ENCODE measurements at regions not wholly inside any gene's neighbourhood (a gene's known extent, or its start where the extent isn't known, plus 50 kb on each side); places are given as distances from the start of the nearest gene placed in this dataset.

GRCh38 chr20:40255365-40255764, 433.7 kb downstream of the MAFB start:
- no peaks in the 10 kb centered on the region for H3K36me3 ChIP-seq (ENCODE audit: control insufficient read depth, low read length)
- no peak overlapping the region for H3K27ac ChIP-seq (ENCODE audit: low read depth, low read length)
- H3K27me3 ChIP-seq (ENCODE audit: control insufficient read depth, low read length), result no peaks in the 10 kb centered on the region
- H3K79me2 ChIP-seq (ENCODE audit: control insufficient read depth, low read length), result no peaks in the 10 kb centered on the region
- H4K20me1 ChIP-seq (ENCODE audit: control insufficient read depth, insufficient read depth, low read depth, low read length), result no peaks in the 10 kb centered on the region
- H3F3A ChIP-seq (ENCODE audit: control insufficient read depth, insufficient read depth), result no peaks in the 10 kb centered on the region
- no peak for TF ChIP-seq CTCF (IDR thresholded peaks at IDR 0.05; ENCODE audit: low read depth, low read length, poor library complexity, severe bottlenecking)
- TF ChIP-seq EZH2phosphoT487 (IDR thresholded peaks at IDR 0.05; ENCODE audit: borderline replicate concordance, low read length), result no peak
- no peaks in the 10 kb centered on the region for H3K9me3 ChIP-seq (ENCODE audit: control insufficient read depth, insufficient read depth, low read length)
- H3K9me2 ChIP-seq (replicated peaks; ENCODE audit: control insufficient read depth, low read length), result no peaks in the 10 kb centered on the region
- H3K4me2 ChIP-seq (ENCODE audit: low read length), result no peak overlapping the region
- H3K4me3 ChIP-seq (ENCODE audit: low read length), result no peak overlapping the region
- no peaks in the 10 kb centered on the region for H3K4me1 ChIP-seq (ENCODE audit: control insufficient read depth, low read length)

- no peaks in the 10 kb centered on the region for H3K9me2 ChIP-seq (replicated peaks; ENCODE audit: control insufficient read depth, low read length)
- H3K27ac ChIP-seq (ENCODE audit: low read depth, low read length), result no peak overlapping the region
Measured at GRCh38 chr20:40254023-40254772, 434.8 kb downstream of the MAFB start.

GRCh38 chr20:40251284-40251932, 437.6 kb downstream of the MAFB start:
- H4K20me1 ChIP-seq (ENCODE audit: control insufficient read depth, insufficient read depth, low read depth, low read length), result no peaks in the 10 kb centered on the region
- H3K27ac ChIP-seq (ENCODE audit: low read depth, low read length), result no peak overlapping the region
- H3K79me2 ChIP-seq (ENCODE audit: control insufficient read depth, low read length), result no peaks in the 10 kb centered on the region
- H3K36me3 ChIP-seq (ENCODE audit: control insufficient read depth, low read length), result no peaks in the 10 kb centered on the region
- no peaks in the 10 kb centered on the region for H3F3A ChIP-seq (ENCODE audit: control insufficient read depth, insufficient read depth)
- TF ChIP-seq EZH2phosphoT487 (IDR thresholded peaks at IDR 0.05; ENCODE audit: borderline replicate concordance, low read length) (no peak), CTCF (IDR thresholded peaks at IDR 0.05; ENCODE audit: low read depth, low read length, poor library complexity, severe bottlenecking) (peak; percentile 72)
- H3K4me2 ChIP-seq (ENCODE audit: low read length), result no peak overlapping the region
- no peaks in the 10 kb centered on the region for H3K9me3 ChIP-seq (ENCODE audit: control insufficient read depth, insufficient read depth, low read length)
- no peaks in the 10 kb centered on the region for H3K9me2 ChIP-seq (replicated peaks; ENCODE audit: control insufficient read depth, low read length)
- no peaks in the 10 kb centered on the region for H3K27me3 ChIP-seq (ENCODE audit: control insufficient read depth, low read length)
- no peaks in the 10 kb centered on the region for H3K4me1 ChIP-seq (ENCODE audit: control insufficient read depth, low read length)
- H3K4me3 ChIP-seq (ENCODE audit: low read length), result no peak overlapping the region

More at GRCh38 chr20:40254023-40254772, 434.8 kb downstream of the MAFB start:
- H3K27me3 ChIP-seq (ENCODE audit: control insufficient read depth, low read length), result no peaks in the 10 kb centered on the region
- no peak overlapping the region for H3K4me2 ChIP-seq (ENCODE audit: low read length)
- no peaks in the 10 kb centered on the region for H4K20me1 ChIP-seq (ENCODE audit: control insufficient read depth, insufficient read depth, low read depth, low read length)
- H3F3A ChIP-seq (ENCODE audit: control insufficient read depth, insufficient read depth), result no peaks in the 10 kb centered on the region
- no peaks in the 10 kb centered on the region for H3K9me3 ChIP-seq (ENCODE audit: control insufficient read depth, insufficient read depth, low read length)
- TF ChIP-seq CTCF (IDR thresholded peaks at IDR 0.05; ENCODE audit: low read depth, low read length, poor library complexity, severe bottlenecking) (no peak), EZH2phosphoT487 (IDR thresholded peaks at IDR 0.05; ENCODE audit: borderline replicate concordance, low read length) (no peak)
- no peak overlapping the region for H3K4me3 ChIP-seq (ENCODE audit: low read length)
- H3K4me1 ChIP-seq (ENCODE audit: control insufficient read depth, low read length), result no peaks in the 10 kb centered on the region
- H3K79me2 ChIP-seq (ENCODE audit: control insufficient read depth, low read length), result no peaks in the 10 kb centered on the region
- H3K36me3 ChIP-seq (ENCODE audit: control insufficient read depth, low read length), result no peaks in the 10 kb centered on the region

Data from DOHH2 (cell line).